HG02623 (cell line): ENCODE measurements at regions not wholly inside any gene's neighbourhood (a gene's known extent, or its start where the extent isn't known, plus 50 kb on each side); places are given as distances from the start of the nearest gene placed in this dataset.
"Not testable (repeated sequence)": the region's sequence is repeated elsewhere in the genome, so short reads cannot be mapped to it uniquely, and the experiment has no call there.

Experiments used
- ATAC-seq: cut with Tn5 transposase; IDR thresholded peaks from one replicate; pipeline ENCODE4 v1.9.1; 2021; ENCODE audit warnings: moderate library complexity; ENCODE audit not compliant: unreplicated experiment

DNA sequence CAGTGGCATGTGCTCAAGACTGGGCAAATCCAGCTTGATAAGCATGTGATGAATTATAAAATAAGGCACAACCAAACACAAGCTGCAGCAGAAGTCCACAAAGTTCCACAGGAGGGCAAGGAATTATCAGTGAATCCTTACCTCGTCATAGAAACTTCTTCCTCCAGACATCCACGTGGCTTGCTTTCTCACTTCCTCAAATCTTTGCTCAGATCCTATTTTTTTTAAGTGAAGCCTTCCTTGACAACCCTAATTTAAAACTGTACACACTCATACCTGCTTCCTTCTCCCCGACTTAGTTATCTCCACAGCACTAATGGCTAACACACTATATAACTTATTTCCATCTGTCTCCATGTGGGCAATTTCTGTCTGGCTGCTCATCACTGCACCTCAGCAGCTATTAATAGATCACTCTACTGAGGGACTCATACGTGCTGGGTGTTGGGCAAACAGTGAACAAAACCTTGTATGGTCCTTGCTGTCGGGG lies 320.7 kb downstream of the KLF13 start:
- ATAC-seq, result not testable (repeated sequence)

DNA sequence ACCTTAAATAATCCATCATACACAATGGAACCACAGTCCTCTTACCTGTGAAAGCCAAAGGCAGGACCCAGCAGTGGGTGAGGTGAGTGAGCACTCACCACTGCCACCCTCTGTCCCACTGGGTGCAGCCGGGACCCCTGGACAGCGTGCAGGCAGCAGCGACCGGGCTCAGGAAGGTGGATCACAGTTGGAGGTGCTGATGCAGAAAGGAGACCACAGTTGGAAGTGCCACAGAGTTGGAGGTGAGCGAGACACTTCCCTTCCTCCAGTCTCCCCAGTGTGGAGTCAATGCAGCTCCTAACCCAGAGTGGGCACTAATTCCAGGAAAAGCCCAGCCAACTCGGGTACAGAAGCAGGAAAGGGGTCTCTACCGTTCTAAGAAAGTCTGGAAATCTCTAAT lies 323.0 kb downstream of the KLF13 start:
- not testable (repeated sequence) for ATAC-seq

DNA sequence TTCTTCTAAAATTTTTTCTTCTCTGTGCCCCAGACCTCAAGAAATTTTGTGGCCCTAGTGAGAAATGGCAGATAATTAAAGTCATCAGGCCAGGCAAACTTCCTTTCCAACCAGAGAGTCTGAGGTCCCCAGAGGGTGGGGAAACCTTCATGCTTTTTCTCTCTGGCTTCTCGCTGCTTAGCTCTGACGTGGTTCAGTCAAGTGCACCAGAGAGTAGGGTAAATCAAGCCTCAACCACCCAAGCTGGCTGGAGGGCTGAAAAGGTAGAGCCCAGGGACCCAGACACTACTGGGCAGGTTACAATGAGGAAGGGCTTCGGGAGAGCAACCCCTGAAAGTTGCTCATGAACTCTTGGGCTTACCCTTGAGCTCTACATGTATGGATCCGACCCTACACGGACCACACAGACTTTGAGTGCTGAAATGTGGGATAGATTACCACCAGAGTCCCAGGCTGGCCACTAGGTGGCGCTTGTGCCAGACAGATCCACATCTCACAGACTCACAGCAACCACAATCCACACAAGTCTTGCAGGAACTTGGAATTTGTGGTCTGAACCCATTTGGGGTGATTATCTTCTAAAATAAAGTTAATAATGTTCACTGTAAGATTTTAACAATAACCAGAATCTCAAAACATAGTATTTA lies 323.5 kb downstream of the KLF13 start:
- not testable (repeated sequence) for ATAC-seq

DNA sequence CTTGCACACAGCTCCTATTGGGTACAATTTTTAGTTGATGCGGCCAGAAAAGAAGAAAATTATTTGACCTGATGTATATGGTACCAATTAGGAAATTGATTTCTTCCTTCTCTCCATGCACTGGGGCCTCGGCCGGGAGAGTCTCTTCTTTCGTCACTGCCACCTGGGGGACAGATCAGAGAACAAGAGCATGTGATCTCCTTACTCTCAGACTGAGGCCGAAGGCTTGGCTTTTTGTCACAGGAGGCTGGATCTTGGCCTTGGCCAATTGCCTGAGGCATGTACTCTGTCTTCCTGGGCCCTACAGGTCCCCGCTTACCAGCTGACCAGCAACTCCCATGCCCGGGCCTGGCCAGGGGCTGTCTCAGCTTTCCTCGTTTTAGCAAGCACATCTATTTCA lies 330.3 kb downstream of the KLF13 start:
- ATAC-seq, result not testable (repeated sequence)

DNA sequence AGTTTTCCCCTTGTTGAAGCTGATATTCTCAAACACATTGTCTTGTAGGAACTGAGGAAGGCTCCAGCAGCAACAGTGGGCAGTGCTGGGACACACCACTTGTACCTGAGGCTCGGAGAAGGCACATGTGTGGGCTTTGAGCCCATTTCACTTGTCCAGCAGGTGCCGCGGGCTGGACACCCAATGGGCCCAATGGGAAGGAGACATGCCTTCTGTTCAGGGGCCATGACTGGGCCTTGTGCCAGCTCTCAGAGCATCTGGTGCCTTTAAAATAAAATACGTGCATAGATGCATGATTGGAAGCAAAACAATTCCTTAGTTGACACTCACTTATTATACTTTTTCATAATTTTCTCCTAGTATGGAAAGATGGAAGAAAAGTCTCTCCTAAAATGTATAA lies 334.2 kb downstream of the KLF13 start:
- ATAC-seq, result no peak

DNA sequence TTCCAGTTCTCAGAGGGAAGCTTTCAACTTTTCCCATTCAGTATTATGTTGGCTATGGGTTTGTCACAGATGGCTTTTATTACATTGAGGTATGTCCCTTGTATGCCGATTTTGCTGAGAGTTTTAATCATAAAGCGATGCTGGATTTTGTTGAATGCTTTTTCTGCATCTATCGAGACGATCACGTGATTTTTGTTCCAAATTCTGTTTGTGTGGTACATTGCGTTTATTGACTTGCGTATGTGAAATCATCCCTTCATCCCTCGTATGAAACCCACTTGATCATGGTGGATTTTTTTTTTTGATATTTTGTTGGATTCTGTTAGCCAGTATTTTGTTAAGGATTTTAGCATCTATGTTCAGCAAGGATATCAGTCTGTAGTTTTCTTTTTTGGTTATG lies 339.1 kb downstream of the KLF13 start:
- ATAC-seq, result not testable (repeated sequence)

DNA sequence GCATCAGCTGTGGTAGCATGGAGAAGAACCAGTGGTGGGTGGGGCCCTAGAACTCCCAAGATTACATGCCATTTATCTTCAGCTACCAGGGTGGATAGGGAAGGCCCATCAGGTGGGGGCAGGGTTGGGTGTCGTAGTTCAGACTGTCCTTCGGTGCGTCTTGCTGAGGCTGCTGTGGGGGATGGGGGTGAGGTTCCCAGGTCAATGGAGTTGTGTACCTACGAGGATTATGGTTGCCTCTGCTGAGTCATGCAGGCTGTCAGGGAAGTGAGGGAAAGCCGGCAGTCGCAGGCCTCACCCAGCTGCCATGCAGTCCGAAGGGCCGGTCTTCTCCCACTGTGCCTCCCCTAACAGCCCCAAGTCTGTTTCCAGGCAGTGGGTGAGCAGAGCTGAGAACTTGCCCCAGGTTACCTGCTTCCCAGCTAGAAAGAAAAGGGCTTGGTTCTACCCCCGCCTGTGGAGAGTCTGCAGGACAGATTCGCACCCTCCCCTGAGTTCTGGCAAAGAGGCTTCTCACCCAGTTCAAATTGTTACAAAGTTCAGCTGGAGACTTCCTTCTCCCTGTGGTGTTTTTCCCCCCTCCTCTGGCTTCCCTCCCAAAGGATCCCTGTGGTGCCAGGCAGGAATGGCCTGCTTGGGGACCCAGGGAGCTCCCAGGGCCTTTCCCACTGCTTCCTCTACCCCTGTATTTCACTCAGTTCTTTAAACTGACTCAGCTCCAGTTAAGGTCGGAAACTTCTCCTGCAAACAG lies 342.7 kb downstream of the KLF13 start:
- not testable (repeated sequence) for ATAC-seq

DNA sequence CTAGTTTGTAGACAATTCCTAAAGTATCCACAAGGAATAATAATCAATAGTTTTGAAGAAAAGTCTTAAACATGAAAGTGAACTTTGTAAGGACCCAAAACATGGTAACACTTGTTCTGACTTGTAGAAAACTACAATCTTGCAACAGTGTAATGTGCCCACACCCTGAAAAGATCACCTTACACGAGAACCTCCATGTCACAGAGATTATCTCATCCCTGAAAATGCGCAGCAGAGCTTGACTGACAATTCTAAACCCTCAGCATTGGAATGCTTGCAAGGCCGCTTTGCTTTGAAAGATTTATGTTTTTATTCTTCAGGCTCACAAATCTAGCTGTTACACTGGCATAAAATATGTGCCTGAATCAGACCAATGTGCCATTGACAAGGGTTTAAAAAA lies 346.6 kb downstream of the KLF13 start:
- not testable (repeated sequence) for ATAC-seq

DNA sequence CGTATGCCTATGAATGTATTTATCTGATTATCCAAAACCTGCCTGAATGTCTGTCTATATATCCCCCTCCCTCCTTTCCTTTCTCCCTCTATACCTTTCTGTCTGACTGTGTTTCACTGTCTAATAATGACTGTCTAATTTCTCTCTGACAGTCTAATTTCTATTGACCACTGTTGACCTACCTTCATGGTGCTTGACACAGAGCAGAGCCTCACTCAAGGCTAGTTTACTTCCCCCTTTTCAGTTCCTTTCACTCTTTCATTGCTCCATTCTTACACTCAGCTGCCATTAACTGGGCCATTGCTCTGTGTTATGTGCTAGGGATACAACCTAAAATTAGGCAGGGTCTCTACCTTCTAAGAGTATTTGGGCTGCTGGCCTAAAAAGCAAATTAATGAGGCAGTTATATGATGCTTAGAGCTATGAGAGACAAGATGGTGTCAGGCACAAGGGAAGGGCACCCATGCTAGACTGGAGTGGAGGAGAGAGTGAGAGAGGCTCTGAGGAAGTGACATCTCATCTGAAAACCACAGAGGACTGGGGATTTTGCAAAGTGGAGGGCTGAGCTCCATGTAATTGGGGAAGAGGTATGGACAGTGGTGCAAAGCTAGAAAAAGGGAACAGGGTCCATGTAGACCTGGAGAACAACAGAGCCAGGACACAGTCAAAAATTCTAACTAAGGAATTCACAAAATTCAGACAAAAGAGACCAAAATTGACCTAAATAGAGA lies 348.6 kb upstream of the CHRNA7 start:
- not testable (repeated sequence) for ATAC-seq

DNA sequence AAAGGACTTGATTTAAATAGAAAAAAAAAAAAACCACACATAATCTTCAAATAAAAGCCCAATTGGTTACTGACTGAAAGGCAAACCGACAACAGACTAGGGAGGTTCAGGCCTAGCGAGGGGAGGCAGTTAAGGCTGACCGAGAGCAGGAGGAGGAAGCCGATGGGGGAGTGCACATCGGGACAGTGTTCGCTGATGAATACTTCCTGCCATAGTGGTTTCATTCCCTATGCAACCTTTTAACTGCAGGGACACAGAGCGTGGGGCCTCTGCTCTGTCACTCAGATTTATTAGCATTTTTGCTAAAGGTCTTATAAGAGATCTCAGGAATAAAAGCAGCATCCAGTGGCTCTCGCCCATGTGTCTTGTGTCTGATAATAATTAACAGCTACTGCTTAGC lies 343.2 kb upstream of the CHRNA7 start:
- not testable (repeated sequence) for ATAC-seq

DNA sequence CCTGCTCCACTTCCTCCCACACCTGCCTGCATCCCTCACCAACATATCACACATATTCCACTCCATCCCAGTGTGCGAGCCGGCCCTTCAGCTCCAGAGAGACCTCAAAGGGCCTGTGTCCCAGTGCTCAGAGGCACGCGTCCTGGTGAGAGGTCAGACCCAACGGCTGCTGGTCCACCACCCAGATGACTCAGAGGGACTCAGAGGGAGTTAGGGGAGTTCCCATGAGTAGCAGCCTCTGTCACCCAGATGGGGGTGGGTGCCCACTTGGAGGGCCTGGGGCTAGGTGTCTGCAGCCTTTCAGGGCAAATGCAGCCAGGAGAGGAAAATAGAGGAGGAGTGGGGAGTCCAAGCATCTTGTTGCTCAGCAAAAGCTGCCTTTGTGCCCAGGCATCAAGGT lies 333.8 kb upstream of the CHRNA7 start:
- ATAC-seq, result not testable (repeated sequence)

DNA sequence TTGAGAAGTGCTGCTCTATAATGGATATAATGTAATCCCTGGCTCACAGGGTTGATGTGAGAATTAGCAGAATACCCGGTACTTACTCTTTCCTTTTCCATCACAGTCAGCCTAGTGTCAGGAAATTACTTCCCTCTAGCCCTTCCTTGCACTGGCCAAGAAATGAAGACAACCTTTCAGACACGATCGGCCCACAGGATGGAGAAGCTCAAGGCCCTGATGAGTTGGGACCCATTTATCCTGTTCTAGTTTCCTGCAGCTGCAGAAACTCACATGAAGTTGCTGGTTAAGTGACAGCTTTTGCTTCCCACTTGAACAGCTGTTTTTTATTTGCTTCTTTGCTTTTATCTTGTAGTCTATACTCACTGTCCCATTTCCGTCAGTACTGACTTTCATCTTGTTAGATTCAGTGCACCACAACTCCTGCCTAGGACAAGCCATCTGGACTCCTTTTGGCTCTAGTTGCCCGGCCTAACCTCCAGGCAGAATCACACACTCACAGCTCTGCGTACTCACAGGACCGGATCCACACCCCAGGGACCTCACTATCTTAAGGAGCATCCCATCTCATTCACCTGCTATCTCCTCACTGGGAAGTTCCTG lies 325.1 kb upstream of the CHRNA7 start:
- ATAC-seq, result not testable (repeated sequence)

DNA sequence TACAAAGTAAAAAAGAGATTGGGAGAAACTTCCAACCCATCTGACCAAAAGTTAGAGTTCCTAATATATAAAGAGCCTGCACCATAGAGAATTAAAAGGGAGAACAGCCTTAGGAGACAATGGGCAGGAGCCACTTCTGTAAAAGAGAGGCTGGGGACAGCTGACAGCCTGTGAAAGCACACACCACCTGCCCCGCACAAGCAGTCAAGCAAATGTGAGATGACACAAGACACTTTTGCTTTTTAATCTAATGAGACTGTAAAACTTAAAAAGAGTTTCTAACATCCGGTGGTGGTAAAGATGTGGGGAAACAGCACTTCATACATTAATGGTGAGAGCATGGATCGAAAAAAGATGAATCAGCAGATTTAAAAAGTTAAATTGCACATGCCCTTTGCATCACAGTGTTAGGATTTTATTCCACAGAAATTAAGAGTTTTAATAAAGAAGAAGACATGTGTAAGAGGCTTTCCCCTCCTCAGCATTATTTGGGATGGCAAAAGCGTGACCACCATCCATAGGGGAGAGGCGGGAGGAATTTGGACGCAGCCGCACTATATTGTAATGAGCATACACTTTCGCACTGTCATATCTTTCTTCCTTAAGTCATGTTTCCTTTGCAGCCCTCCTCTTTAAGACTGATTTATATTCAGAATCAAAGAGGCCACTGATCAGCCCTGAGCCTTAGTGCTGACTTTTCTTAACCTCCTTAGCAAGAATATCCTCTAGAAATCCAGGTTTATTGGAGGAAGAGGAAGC lies 322.2 kb upstream of the CHRNA7 start:
- peak; percentile 59 for ATAC-seq

DNA sequence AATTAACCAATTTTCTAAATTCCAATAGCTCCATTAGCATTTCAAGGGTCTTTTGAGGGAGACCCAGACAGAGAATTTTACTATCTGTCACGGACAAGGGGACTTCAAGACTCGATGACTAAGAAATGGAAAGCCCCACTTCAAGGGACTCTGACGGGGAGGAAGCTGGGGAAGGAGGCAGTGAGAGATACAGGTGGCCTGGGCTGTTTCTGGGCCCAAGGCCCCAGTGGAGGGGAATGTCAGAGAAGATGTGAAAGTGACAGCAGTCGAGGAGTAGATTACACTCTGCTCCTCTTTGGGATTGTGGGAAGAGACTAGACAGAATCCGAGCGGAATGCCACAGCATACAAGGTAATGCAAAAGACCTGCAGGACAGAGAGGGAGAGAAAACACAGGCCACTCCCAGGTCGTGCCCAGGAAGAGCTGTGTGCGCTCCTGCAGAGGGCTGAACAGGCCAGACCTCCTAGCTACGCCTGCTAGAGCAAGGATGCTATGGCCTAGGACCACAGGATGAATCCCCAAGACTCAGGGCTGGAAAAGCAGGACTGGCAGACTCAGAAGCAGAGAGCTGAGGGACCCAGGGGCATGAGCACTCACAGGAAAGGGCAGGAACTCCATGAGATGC lies 321.5 kb upstream of the CHRNA7 start:
- ATAC-seq, result peak; percentile 73

DNA sequence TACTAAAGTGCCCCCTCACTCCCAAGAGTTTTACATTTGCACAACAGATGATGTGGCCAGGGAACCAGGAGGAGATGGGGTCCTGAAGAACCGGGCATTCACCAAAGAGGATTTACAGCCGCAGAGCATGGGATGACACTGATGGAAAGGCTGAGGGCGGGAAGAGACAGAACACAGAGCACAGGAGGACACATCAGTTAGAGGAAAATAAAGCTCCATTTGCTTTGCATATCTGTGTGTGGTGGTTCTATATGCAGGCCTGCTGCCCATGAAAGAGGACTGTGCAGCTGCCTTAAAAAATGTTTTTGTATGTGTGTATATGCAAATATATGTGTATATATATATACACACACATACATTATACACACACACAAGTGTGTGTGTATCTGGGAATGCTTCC lies 320.8 kb upstream of the CHRNA7 start:
- ATAC-seq, result not testable (repeated sequence)

DNA sequence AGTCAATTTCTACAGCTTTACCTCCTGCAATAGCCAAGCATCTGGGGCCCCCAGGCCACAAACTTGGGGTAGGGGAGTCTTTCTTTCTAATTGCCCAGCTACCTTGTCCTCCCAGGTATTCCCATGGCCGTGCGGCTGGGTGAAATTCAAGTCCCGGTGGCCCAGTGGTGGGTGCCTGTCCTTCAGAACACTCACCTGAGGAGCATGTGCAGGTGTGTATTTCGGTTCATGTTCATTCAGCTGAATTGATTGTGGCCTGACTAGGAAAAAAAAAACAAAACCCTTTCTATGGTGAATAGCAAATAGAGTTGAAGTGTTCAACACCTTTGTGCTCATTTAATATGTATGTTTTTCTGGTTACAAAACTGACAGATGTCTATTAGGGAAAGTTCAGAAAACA lies 319.5 kb upstream of the CHRNA7 start:
- ATAC-seq, result not testable (repeated sequence)

DNA sequence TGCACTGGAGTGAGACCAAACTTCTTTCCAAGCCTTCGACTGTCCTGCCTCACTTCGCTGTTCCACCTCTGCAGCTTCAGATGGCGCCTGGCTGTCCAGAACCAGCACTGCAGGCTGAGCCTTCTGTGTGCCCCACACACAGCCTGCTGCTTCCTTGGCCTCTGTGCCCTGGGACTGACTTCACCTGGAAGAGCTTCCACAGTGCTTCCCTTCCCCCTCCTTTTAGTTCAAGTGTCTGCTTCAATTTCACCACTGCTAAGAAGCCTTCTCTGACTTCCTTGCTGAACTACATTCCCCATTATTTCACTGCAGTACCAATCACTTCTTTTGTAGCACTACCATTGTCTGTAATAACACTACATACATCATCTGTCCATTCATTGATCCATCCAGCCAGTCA lies 315.1 kb upstream of the CHRNA7 start:
- not testable (repeated sequence) for ATAC-seq

DNA sequence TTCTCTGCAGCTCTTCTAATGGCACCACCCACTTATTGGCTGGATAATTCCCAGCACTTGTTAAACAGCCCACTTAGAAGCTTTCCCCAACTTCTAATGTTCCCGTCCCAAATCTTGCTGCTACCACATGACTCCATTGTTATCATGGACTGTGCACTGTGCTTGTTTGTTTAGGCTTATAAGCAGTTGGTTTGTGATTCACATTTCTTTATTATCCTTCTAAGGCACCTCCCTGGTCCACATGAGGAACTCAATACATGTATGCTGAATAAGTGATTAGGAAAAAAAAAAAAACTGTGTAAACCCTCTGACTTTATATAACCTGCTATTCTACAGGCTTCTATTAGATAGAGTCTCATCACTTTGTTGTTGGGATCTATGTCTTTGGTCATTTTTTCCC lies 311.7 kb upstream of the CHRNA7 start:
- ATAC-seq, result not testable (repeated sequence)

DNA sequence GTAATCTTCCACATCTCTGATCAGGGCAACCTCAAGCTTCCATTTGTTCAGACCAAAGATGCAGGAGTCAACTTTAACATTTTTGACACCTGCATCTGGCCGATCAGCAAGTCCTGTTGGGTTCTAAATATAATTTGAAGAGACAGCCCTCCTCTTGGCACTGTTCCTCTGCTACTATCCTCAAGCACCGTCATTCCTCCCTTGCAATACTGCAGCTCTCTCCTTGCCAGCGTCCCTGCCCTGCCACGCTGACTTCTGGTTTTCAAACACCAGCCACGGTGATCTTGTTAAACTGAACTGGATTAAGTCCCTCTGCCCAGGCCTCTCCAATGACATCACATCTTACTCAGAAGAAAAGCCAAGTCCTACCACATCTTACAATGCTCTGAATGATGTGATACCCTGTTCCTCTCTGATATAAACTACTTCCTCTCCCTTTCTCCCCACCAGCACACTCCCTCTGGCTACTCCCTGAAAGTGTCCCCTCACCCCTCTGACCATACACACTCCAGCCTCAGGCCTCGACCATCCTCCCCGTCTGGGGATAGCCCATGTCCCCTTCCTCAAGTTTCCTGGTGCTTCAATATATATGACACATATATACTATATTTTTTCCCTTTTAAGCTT lies 310.8 kb upstream of the CHRNA7 start:
- ATAC-seq, result not testable (repeated sequence)

DNA sequence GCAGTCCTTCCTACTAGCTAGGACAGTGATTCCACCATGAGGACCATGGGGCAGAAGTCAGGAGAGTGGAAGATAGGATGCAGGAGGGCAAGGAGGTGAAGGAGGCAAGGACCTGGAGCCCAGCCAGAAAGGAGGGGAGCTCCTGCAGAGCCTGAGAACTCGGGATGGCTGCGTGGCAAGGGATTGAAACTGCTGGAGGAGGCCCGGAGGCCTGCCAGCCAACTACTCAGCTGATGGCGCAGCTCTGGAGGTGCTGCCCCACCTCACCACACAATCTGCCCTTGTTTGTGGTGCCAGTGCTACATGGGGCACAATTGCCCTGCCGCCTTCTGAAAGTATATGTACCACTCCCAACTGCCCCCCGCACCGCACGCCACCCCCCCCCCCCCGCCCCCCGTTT lies 307.3 kb upstream of the CHRNA7 start:
- not testable (repeated sequence) for ATAC-seq
